ENCODE measurements at regions not wholly inside any gene's neighbourhood (a gene's known extent, or its start where the extent isn't known, plus 50 kb on each side); places are given as distances from the start of the nearest gene placed in this dataset.

- TF ChIP-seq CTCF (IDR thresholded peaks at IDR 0.05) (no peak), POLR2A (IDR thresholded peaks at IDR 0.05) (no peak), POLR2AphosphoS5 (IDR thresholded peaks at IDR 0.05) (no peak)
Observed at GRCh38 chr13:40259899-40260298, 406.5 kb downstream of the FOXO1 start.
